ENCODE measurements at regions not wholly inside any gene's neighbourhood (a gene's known extent, or its start where the extent isn't known, plus 50 kb on each side); places are given as distances from the start of the nearest gene placed in this dataset.
"Not testable (repeated sequence)": the region's sequence is repeated elsewhere in the genome, so short reads cannot be mapped to it uniquely, and the experiment has no call there.

GRCh38 chr5:60494635-60495034 is 205.3 kb downstream of the DEPDC1B start:
- no peak for DNase-seq (ENCODE audit: low read depth)
- Histone ChIP-seq H3K27me3 (ENCODE audit: control insufficient read depth, insufficient read depth, low read length) (no peaks in the 10 kb centered on the region), H3K36me3 (ENCODE audit: control insufficient read depth, insufficient read depth, low read length) (no peaks in the 10 kb centered on the region), H3K4me3 (ENCODE audit: low read depth, low read length) (no peak overlapping the region)
- TF ChIP-seq, protein P1, sequence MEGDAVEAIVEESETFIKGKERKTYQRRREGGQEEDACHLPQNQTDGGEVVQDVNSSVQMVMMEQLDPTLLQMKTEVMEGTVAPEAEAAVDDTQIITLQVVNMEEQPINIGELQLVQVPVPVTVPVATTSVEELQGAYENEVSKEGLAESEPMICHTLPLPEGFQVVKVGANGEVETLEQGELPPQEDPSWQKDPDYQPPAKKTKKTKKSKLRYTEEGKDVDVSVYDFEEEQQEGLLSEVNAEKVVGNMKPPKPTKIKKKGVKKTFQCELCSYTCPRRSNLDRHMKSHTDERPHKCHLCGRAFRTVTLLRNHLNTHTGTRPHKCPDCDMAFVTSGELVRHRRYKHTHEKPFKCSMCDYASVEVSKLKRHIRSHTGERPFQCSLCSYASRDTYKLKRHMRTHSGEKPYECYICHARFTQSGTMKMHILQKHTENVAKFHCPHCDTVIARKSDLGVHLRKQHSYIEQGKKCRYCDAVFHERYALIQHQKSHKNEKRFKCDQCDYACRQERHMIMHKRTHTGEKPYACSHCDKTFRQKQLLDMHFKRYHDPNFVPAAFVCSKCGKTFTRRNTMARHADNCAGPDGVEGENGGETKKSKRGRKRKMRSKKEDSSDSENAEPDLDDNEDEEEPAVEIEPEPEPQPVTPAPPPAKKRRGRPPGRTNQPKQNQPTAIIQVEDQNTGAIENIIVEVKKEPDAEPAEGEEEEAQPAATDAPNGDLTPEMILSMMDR (IDR thresholded peaks at IDR 0.05; ENCODE audit: insufficient read depth, low read length, poor library complexity, severe bottlenecking), result no peak

GRCh38 chr5:60494144-60494543 is 205.8 kb downstream of the DEPDC1B start:
- Histone ChIP-seq H3K4me3 (ENCODE audit: low read depth, low read length) (no peak overlapping the region), H3K36me3 (ENCODE audit: control insufficient read depth, insufficient read depth, low read length) (no peaks in the 10 kb centered on the region), H3K27me3 (ENCODE audit: control insufficient read depth, insufficient read depth, low read length) (no peaks in the 10 kb centered on the region)
- no peak for DNase-seq (ENCODE audit: low read depth)
- TF ChIP-seq, protein P1 (IDR thresholded peaks at IDR 0.05; ENCODE audit: insufficient read depth, low read length, poor library complexity, severe bottlenecking), result no peak

DNA sequence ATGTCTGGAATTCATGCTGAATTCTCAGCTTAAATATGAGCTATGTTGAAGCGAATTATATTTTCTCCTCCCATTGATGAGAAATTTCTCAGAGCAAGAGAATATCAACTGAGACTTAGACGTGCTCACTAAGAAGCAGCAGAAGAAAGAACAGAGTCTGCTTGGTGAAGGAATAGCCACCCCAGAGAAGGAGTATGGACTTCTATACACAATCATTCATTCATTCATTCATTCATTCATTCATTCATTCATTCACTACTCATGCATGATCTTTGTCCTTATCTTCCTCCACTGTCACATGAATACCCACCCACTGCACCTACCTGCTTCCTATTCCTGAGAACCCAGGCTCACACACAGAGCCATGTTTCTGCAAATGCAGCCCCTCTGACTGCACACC is 206.6 kb downstream of the DEPDC1B start:
- Histone ChIP-seq H3K4me3 (ENCODE audit: low read depth, low read length) (no peak overlapping the region), H3K36me3 (ENCODE audit: control insufficient read depth, insufficient read depth, low read length) (no peaks in the 10 kb centered on the region), H3K27me3 (ENCODE audit: control insufficient read depth, insufficient read depth, low read length) (no peaks in the 10 kb centered on the region)
- no peak for DNase-seq (ENCODE audit: low read depth)
- TF ChIP-seq, protein P1 (IDR thresholded peaks at IDR 0.05; ENCODE audit: insufficient read depth, low read length, poor library complexity, severe bottlenecking), result no peak

DNA sequence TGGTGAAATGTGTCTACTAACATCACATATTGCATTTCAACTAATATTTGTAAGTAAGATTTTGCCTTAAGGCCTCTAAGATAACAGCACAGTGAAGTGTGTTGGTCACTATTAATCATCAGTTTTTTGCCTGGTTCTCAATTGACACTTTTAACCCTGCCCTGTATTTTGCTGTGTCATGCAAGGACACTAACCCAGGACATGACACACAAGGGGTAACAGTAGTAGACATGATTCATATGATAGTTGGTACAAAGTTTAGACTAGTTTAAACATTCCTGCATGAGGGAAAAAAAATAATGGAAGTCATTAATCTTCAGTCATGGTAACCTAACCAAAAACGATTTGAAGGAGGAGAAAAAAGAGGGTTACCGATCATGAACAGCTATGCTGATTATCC is 207.0 kb downstream of the DEPDC1B start:
- TF ChIP-seq, protein P1 (IDR thresholded peaks at IDR 0.05; ENCODE audit: insufficient read depth, low read length, poor library complexity, severe bottlenecking), result no peak
- H3K27me3 ChIP-seq (ENCODE audit: control insufficient read depth, insufficient read depth, low read length), result no peaks in the 10 kb centered on the region
- no peak overlapping the region for H3K4me3 ChIP-seq (ENCODE audit: low read depth, low read length)
- no peaks in the 10 kb centered on the region for H3K36me3 ChIP-seq (ENCODE audit: control insufficient read depth, insufficient read depth, low read length)
- no peak for DNase-seq (ENCODE audit: low read depth)

- DNase-seq (ENCODE audit: low read depth); H3K36me3 ChIP-seq (ENCODE audit: control insufficient read depth, insufficient read depth, low read length); H3K4me3 ChIP-seq (ENCODE audit: low read depth, low read length); H3K27me3 ChIP-seq (ENCODE audit: control insufficient read depth, insufficient read depth, low read length): not testable (repeated sequence)
These were observed 207.6 kb downstream of the DEPDC1B start for GRCh38 chr5:60492358-60492757.

DNA sequence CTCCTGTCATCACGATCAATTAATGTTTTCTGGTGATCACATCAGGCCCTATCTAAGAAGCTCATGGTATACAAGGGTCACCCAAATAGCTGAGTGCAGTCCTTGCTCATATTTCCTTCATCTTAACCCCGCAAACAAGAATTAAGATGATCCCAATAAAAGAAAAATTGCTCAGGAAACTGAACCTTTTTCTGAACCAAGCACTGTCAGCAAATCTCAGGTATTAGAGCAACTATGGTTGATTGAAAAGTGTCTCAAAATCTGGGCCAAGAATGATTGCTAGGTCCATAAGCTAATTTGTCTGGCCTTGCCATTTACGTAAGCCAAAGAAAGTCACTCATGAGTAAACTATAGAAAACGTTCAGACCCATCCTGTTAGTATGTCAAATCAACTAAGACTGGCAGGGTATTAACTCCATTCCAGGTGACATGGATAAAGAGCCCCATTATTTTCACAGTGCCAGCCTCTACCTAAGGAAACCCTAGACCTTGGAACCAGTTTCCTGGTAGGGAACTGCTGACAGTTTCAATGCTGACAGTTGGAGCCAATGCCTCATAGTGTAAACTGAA is 209.3 kb downstream of the DEPDC1B start:
- TF ChIP-seq, protein P1 (IDR thresholded peaks at IDR 0.05; ENCODE audit: insufficient read depth, low read length, poor library complexity, severe bottlenecking), result no peak
- no peak for DNase-seq (ENCODE audit: low read depth)
- Histone ChIP-seq H3K36me3 (ENCODE audit: control insufficient read depth, insufficient read depth, low read length) (no peaks in the 10 kb centered on the region), H3K27me3 (ENCODE audit: control insufficient read depth, insufficient read depth, low read length) (no peaks in the 10 kb centered on the region), H3K4me3 (ENCODE audit: low read depth, low read length) (no peak overlapping the region)

Measured in kidney epithelial cell (primary cell).